ENCODE measurements at regions not wholly inside any gene's neighbourhood (a gene's known extent, or its start where the extent isn't known, plus 50 kb on each side); places are given as distances from the start of the nearest gene placed in this dataset.

GRCh38 chr3:147173257-147173656 is 233.1 kb downstream of the ZIC4 start:
- TF ChIP-seq CTCF (IDR thresholded peaks at IDR 0.05; ENCODE audit: insufficient read depth, low read length, poor library complexity, severe bottlenecking), result no peak
- TF ChIP-seq EZH2phosphoT487 (conservative IDR thresholded peaks at IDR 0.05; ENCODE audit: low read length), result no peak
